ENCODE measurements at regions not wholly inside any gene's neighbourhood (a gene's known extent, or its start where the extent isn't known, plus 50 kb on each side); places are given as distances from the start of the nearest gene placed in this dataset.
"Not testable (repeated sequence)": the region's sequence is repeated elsewhere in the genome, so short reads cannot be mapped to it uniquely, and the experiment has no call there.

DNA sequence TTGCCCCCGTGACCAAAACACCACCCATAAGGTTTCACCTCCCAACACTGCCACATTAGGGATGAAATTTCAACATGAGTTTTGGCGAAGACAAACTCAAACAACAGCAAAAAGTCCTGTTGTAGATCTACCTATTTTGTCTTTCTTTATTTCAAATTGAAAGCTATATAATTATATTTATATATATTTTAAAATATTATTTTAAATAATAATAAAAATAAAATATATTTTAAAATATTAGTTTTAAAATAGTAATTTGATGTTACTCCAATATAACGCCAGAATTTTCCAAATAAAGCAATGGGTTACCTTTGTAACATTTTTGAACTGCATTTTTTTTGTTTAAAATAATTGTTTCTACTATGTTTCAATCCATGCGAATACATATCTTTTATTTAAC, 263.5 kb upstream of the USP25 start:
- Histone ChIP-seq H3K4me2 (ENCODE audit: low read length) (no peak overlapping the region), H3K4me1 (ENCODE audit: insufficient read depth, low read length) (no peaks in the 10 kb centered on the region), H3K79me2 (ENCODE audit: low read length) (no peaks in the 10 kb centered on the region), H3K4me3 (ENCODE audit: low read length) (no peak overlapping the region), H3K27me3 (ENCODE audit: low read length) (no peaks in the 10 kb centered on the region), H3K9me2 (replicated peaks; ENCODE audit: low read length) (no peaks in the 10 kb centered on the region), H3K27ac (ENCODE audit: low read length) (no peak overlapping the region), H3K36me3 (ENCODE audit: low read depth, low read length) (no peaks in the 10 kb centered on the region), H3F3A (ENCODE audit: low read length, unreplicated experiment) (no peaks in the 10 kb centered on the region), H3K9ac (ENCODE audit: low read length) (no peak overlapping the region), H4K20me1 (ENCODE audit: low read length) (no peaks in the 10 kb centered on the region), H2AFZ (ENCODE audit: low read length) (peak overlapping the region; percentile 13; the same call in 1 of the 2 replicates), H3K9me3 (ENCODE audit: low read length) (no peaks in the 10 kb centered on the region)
- ChIA-PET CTCF (no interaction called here), POLR2A (ENCODE audit: unreplicated experiment) (no interaction called here)
- no peak for ATAC-seq
- TF ChIP-seq EZH2phosphoT487 (IDR thresholded peaks at IDR 0.05; ENCODE audit: borderline replicate concordance, low read length) (no peak), EZH2 (IDR thresholded peaks at IDR 0.05; ENCODE audit: low read length, unreplicated experiment) (no peak)
- TF ChIP-seq, protein P1, sequence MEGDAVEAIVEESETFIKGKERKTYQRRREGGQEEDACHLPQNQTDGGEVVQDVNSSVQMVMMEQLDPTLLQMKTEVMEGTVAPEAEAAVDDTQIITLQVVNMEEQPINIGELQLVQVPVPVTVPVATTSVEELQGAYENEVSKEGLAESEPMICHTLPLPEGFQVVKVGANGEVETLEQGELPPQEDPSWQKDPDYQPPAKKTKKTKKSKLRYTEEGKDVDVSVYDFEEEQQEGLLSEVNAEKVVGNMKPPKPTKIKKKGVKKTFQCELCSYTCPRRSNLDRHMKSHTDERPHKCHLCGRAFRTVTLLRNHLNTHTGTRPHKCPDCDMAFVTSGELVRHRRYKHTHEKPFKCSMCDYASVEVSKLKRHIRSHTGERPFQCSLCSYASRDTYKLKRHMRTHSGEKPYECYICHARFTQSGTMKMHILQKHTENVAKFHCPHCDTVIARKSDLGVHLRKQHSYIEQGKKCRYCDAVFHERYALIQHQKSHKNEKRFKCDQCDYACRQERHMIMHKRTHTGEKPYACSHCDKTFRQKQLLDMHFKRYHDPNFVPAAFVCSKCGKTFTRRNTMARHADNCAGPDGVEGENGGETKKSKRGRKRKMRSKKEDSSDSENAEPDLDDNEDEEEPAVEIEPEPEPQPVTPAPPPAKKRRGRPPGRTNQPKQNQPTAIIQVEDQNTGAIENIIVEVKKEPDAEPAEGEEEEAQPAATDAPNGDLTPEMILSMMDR (conservative IDR thresholded peaks at IDR 0.05; ENCODE audit: low read depth, low read length): no peak
- no peak for DNase-seq
- intact Hi-C loops (cut with micrococcal nuclease): no loop called here
- BruUV-seq (replicated peaks): no TSS peak

DNA sequence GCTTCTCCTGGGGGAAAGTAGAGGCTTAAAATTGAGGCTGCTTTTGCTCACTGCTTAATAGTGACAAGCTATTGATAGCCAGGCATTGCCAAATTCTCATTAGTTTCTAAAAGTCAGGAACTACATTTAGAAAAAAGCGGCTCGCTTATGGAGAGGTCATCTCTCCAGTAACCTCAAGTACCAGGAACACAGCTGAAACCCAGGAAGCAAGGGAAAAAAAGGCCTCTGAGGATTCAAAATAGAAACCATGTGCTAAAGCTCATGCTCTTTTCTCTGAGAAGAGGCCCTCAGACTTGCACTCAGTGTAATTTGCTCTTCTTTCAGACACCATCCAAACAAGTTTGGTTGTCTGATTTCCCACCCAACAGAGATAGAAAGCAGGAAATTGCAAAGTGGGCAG, 261.4 kb upstream of the USP25 start:
- ATAC-seq: no peak
- Histone ChIP-seq H3K4me2 (ENCODE audit: low read length) (no peak overlapping the region), H2AFZ (ENCODE audit: low read length) (no peak overlapping the region), H3K9me3 (ENCODE audit: low read length) (no peaks in the 10 kb centered on the region), H3K27ac (ENCODE audit: low read length) (no peak overlapping the region), H3F3A (ENCODE audit: low read length, unreplicated experiment) (no peaks in the 10 kb centered on the region), H4K20me1 (ENCODE audit: low read length) (no peaks in the 10 kb centered on the region), H3K4me1 (ENCODE audit: insufficient read depth, low read length) (no peaks in the 10 kb centered on the region), H3K79me2 (ENCODE audit: low read length) (no peaks in the 10 kb centered on the region), H3K27me3 (ENCODE audit: low read length) (no peaks in the 10 kb centered on the region), H3K4me3 (ENCODE audit: low read length) (no peak overlapping the region), H3K36me3 (ENCODE audit: low read depth, low read length) (no peaks in the 10 kb centered on the region), H3K9me2 (replicated peaks; ENCODE audit: low read length) (no peaks in the 10 kb centered on the region), H3K9ac (ENCODE audit: low read length) (no peak overlapping the region)
- ChIA-PET POLR2A (ENCODE audit: unreplicated experiment) (no interaction called here), CTCF (no interaction called here)
- BruUV-seq (replicated peaks): no TSS peak
- no peak for DNase-seq
- no peak for TF ChIP-seq EZH2 (IDR thresholded peaks at IDR 0.05; ENCODE audit: low read length, unreplicated experiment)
- TF ChIP-seq, protein P1 (conservative IDR thresholded peaks at IDR 0.05; ENCODE audit: low read depth, low read length): no peak
- intact Hi-C loops (cut with micrococcal nuclease): no loop called here

DNA sequence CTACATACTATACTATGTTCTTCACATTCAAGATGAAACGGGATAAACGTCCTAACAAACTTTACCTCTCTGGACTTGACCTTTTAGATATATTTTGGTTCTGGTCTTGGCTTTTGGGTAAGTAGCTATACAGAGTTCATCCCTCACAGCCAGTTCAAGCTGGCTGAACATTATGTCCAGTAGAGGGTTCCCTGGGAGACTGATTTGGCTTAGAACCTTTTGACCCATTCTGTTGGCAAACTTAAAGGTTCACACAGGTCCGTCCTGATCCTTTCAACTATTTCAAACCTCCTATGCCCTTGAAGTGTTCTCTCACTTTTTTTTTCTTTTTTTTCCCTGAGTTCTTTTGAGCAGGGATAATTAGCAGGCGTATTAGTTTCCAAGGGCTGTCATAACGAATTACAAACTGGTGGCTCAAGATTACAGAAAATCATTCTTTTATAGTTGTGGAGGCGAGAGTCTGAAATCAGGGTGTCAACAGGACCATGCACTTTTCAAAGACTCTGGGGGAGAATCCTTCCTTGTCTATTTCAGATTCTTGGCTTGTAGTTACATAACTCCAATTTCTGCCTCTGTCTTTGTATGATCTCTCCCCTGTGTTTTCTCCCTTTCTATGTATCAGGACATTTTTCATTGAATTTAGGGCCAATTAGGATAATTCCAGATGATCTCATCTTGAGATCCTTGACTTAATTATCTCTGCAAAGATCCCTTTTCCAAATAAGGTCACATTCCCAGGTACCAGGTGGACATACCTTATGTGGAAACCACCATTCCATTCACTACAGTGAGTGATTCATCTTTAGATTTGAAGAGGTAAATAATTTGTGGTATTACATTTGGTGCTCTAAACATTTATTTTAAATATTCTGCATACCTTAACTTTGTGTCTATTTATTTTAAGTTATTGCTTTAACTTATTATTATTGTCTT, 257.4 kb upstream of the USP25 start:
- H3K27me3 ChIP-seq (ENCODE audit: low read length): no peaks in the 10 kb centered on the region
- ATAC-seq (no peak), DNase-seq (peak; percentile 19)
- no peaks in the 10 kb centered on the region for H3K4me1 ChIP-seq (ENCODE audit: insufficient read depth, low read length)
- no peaks in the 10 kb centered on the region for H3F3A ChIP-seq (ENCODE audit: low read length, unreplicated experiment)
- H3K4me3 ChIP-seq (ENCODE audit: low read length): no peak overlapping the region
- H3K79me2 ChIP-seq (ENCODE audit: low read length): no peaks in the 10 kb centered on the region
- no peak overlapping the region for H3K27ac ChIP-seq (ENCODE audit: low read length)
- TF ChIP-seq EZH2phosphoT487 (IDR thresholded peaks at IDR 0.05; ENCODE audit: borderline replicate concordance, low read length) (no peak), EZH2 (IDR thresholded peaks at IDR 0.05; ENCODE audit: low read length, unreplicated experiment) (no peak)
- TF ChIP-seq, protein P1 (conservative IDR thresholded peaks at IDR 0.05; ENCODE audit: low read depth, low read length): no peak
- H4K20me1 ChIP-seq (ENCODE audit: low read length): no peaks in the 10 kb centered on the region
- H3K4me2 ChIP-seq (ENCODE audit: low read length): no peak overlapping the region
- no peak overlapping the region for H2AFZ ChIP-seq (ENCODE audit: low read length)
- no peak overlapping the region for H3K9ac ChIP-seq (ENCODE audit: low read length)
- POLR2A ChIA-PET (ENCODE audit: unreplicated experiment): no interaction called here
- no TSS peak for BruUV-seq (replicated peaks)
- intact Hi-C loops (cut with micrococcal nuclease): no loop called here
- H3K36me3 ChIP-seq (ENCODE audit: low read depth, low read length): no peaks in the 10 kb centered on the region
- CTCF ChIA-PET: no interaction called here
- H3K9me3 ChIP-seq (ENCODE audit: low read length): 0 out of 2 replicates have a peak, but pooled peaks cover 4% of the 10 kb centered on the region
- no peaks in the 10 kb centered on the region for H3K9me2 ChIP-seq (replicated peaks; ENCODE audit: low read length)

DNA sequence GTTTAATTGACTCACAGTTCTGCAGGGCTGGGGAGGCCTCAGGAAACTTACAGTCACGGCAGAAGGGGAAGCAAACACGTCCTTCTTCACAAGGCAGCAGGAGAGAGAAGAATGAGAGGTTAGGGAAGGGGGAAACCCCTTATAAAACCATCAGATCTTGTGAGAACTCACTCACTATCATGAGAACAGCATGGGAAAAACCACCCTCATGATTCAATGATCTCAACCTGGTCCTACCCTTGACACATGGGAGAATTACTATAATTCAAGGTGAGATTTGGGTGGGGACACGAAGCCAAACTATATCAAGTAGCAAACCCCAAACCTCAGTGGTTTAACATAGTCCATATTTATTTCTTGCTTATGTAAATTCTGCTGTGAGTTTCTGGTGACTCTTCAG, 252.0 kb upstream of the USP25 start:
- H3K9me3 ChIP-seq (ENCODE audit: low read length); BruUV-seq (replicated peaks); H2AFZ ChIP-seq (ENCODE audit: low read length); H3K4me1 ChIP-seq (ENCODE audit: insufficient read depth, low read length); CTCF ChIA-PET; H3K27ac ChIP-seq (ENCODE audit: low read length); DNase-seq; POLR2A ChIA-PET (ENCODE audit: unreplicated experiment); H3K4me3 ChIP-seq (ENCODE audit: low read length); H3K27me3 ChIP-seq (ENCODE audit: low read length); H3K79me2 ChIP-seq (ENCODE audit: low read length); H3K4me2 ChIP-seq (ENCODE audit: low read length); ATAC-seq; H4K20me1 ChIP-seq (ENCODE audit: low read length); H3F3A ChIP-seq (ENCODE audit: low read length, unreplicated experiment); intact Hi-C loops (cut with micrococcal nuclease); H3K36me3 ChIP-seq (ENCODE audit: low read depth, low read length); H3K9me2 ChIP-seq (replicated peaks; ENCODE audit: low read length); H3K9ac ChIP-seq (ENCODE audit: low read length): not testable (repeated sequence)

Data from PC-3 (cell line).